Non-pigmented ciliary epithelial cell (primary cell): ENCODE measurements at regions not wholly inside any gene's neighbourhood (a gene's known extent, or its start where the extent isn't known, plus 50 kb on each side); places are given as distances from the start of the nearest gene placed in this dataset.
"Not testable (repeated sequence)": the region's sequence is repeated elsewhere in the genome, so short reads cannot be mapped to it uniquely, and the experiment has no call there.

Experiments used
- DNase-seq: peaks from one replicate; pipeline ENCODE4 v3.0.0-alpha.2; 2010; ENCODE audit warnings: low read depth

DNA sequence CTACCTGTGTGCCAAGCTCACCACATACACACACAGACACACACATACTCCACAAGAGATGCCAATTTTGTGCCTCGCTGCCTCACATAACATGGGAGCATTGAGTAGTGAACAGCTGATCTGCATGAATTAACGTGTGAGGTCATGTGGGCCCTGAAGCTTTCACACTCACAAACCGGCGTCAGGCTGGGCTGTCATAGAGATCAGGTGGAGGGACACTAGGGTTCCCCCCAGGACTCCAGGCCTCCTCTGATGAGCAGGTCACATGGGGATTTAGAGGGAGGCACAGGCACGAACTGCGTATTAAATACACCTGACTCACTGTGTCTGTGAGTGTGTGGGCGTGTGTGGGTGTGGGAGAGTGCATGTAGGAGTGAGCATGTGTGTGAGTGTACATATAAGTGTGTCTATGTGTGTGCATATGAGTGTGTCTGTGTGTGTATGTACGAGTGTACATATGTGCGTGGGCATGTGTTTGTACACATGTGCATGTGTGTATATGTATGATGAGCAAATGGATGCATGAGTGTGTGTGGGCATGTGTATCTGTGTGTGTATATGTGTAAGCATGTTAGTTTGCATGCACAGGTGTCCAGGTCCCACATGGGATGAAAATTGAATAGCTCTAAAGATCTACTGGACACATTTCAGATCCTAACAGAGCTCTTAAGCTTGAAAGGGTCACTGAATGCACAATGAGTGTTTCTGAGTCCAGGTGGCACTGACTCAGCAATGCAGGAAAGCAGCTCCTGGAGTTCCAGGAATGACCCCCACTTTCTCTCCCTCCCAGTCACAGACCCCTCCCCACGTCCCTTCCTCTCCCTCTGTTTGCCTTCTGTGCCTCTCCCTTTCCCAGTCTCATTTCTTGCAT, 336.6 kb downstream of the PREX1 start:
- no peak for DNase-seq

DNA sequence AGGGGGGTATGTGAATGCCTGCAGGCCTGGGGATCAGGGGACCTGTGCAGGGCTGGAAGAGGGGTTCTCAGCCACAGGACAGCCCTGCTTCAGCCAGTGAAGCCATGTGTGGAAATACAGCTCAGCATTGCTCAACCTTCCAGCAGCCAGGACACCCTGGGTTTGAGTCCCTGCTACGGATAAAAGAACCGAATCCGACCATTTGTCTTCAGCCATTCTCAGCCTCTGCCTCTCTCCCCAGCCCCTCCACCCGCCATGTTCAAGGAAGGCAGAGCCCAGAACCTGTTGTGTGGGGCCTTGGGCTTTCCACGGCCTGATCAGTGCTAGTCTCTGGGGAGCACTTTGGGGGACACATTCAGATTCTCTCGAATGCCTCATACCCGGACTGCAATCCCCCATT, 337.5 kb downstream of the PREX1 start:
- not testable (repeated sequence) for DNase-seq

DNA sequence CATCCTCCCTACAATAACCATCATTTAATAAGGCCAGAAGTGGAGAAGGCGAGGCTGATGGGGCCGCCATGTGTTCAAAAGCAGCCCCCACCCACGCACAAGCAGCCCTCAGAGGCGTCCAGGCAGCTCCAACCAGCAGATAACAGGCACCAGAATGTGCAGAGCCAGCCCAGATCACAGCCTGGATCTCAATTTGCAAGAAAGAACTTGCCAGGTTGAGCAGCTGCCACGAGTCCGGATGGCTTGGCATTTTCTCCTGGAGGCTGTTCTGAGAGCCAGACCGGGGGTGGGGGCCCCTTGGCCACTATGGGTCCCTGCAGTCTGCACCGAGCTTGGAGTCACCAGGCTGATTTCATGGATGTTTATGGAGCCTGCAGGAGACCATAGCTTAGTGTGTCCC, 338.1 kb downstream of the PREX1 start:
- DNase-seq, result no peak

DNA sequence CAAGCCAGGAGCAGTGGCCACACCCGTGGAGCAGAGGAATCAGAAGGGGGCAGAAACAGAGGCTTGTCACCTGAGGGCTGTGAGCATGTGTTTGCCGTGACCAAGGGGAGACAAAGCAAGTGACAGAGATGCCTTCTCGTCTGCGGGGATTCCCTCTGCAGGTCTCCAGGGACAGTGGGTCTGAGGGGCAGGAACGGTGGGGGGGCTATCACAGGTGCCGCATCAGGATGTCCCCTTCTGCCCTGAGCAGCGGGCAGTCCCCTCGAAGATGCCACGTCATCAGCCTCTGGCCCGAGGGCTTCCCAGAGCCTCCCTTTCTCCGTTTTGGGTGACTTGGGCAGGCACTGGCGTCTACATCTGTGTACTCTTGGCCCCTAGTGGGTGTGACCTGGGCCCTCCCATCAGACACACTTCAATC, 338.7 kb downstream of the PREX1 start:
- no peak for DNase-seq

DNA sequence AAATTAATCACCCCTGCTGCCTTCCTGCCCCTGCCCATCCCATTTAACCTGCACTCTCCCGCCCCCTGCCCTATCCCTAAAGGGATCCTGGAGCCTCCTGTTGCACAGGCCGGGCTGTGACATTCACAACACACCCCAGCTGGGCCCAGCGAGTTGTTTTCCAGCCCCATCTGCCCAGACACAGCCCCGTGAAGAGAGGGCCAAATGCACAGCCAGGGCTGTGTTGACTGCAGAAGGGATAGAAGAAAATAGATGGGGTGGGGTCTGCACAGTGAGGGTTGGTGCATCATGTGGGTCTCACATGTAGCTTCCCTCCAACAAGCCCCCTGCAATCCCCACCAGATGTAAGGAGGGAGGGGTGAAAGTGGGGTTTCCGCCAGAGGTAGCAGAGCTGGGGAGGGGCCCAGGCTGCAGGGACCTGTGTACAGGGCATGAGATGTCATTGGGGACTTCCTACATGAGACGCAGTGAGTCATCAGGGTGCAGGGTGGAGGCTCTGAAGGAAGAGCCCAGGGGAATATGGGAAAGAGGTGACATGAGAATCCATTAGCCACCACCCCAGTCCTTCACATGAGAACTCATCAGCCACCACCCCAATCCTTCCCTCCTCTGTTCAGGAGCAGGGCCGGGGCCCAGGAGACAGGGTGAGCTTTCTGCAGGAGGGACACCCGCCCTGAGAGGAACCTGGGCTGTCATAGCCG, 339.3 kb downstream of the PREX1 start:
- DNase-seq, result not testable (repeated sequence)

DNA sequence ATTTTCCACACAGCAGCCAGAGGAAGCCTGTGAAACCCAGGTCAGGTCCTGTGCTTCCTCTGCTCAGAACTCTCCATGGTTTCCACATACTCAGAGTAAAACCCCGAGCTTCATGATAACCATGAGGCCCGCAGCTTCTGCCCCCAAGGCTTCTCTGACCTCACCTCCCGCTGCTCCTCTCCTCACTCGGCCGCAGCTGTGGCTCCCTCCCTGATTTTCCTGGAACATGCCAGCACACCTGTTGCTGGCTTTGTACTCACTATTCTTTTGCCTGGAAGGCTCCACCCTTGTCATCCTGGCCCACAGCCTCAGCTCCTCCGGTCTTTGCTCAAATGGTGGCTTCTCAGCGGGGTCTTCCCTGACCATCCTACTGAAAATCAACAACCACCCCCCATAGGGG, 341.7 kb downstream of the PREX1 start:
- DNase-seq, result no peak

DNA sequence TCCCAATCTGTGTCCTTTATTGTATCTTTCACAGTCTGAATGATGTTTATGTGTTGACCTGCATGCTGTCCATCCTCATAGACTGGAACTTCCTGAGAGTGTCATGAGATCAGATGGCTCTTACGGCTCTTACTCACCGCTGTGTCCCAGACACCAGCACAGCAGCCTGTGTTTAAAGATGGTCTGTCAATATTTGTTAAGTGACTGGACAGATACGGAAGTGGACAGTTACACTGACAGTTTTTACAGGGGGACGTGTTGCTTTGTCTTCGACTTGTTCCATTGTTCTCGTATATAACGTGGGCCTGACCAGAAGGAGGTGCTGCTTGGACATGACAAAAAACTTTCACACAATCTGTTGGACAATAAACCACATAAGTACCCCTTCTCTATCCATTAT, 342.6 kb downstream of the PREX1 start:
- not testable (repeated sequence) for DNase-seq

DNA sequence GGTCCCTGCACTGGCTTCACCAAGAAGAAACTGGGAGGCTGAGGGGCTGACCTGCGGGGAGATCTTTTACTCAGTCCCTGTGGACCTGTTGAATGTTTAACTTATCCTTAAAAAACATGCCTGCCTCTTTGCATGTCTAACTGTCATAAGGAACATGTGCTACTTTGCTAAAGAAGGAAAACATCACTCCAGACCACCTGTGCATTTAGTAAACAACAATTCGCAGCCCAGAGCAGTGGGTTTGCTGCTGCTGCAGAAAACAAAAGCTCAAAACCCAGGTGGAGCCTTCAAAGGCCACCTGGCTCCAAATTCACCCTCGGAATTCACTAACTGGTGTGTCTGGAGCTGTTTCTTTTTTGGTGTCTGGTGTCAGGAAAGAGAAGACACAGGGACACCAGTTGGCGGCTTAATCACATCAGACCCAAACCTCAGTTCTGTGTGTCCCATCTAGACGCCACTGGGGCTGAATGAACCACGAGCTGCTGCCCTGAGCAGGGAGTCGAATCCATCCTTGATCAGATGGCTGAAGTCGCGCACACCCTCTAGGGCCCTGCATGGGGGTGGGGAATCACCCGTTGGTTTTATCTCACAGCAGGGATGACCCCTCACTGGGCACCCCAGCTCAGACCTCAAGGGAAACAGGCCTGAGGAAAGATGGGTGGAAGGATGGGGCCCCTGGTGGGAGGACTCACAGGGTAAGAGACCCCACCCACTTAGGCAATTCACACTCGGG, 344.3 kb downstream of the PREX1 start:
- DNase-seq, result no peak

DNA sequence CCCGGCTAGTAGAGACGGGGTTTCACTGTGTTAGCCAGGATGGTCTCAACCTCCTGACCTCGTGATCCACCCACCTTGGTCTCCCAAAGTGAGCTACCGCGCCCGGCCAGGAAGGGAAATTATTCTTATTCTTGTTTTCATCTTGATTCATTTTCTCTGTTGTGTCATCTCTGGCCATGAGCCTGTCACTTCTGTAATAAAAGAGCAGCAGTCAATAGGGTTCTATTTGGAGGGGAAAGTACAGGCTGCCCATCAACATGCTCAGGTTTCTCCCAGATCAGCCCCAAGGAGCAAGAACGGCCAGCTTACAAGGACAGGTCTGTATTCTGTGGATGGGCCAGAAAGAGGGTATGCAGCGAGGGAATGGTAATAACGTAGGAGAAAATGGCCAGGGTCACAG, 345.0 kb downstream of the PREX1 start:
- no peak for DNase-seq

DNA sequence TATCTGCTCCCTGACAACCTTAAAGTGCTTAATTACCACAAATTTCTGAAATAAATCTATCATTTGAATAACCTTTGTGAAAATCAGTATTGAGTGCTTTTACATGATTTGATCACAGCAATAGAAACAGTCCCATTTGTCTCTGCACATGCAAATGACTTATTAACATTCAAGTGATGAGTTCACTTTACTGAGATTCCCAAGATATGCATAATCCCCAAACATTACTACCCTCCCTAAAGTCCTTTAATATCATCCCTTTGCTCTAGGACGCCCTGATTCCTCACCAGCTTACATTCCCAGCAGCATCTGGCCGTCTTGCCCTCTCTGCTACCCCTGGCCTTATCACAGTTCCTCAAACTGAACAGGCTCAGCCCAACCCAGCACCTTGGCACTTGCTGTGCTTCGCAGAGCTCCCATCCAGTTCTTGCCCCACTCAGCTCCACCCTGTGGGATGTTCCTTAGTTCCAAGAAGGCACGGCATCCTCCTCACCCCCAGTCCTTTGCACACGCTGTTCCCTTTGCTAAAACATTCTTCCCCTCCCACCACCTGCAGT, 347.5 kb downstream of the PREX1 start:
- no peak for DNase-seq

DNA sequence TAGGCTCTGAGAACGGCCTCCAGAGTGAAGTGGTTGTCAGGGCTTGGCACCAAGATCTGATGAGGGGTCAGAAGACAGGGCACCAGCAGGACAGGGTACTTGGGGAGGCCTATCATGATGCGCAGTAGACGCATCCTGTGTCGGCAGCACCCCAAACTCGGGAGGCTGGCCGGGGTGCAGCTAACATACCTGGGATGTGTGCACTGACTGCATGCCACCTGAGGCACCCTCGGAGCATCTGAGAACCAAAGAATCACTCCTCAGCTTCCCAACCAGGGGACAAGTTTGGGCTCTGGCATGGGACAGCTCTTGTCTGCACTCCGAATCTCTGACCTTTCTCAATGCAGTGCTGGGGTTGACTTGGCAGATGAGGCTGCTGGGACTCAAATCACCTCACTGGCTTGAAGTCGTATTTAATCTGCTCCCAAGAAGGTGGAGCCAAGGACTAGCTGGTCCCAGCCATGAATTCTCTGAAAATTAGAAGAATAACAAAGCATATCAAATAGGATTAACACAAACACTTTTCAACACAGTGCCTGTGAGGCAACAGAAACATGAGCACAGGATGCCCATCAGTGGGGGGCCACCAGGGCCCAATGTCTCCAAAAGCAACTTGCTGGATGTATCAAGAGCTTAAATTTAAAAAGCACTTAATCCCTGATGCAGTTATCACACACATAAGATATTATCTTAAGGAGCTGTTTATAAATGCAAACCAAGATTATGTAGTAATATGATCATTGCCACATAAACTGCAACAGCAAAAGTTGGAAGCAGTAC, 348.8 kb downstream of the PREX1 start:
- DNase-seq, result no peak

DNA sequence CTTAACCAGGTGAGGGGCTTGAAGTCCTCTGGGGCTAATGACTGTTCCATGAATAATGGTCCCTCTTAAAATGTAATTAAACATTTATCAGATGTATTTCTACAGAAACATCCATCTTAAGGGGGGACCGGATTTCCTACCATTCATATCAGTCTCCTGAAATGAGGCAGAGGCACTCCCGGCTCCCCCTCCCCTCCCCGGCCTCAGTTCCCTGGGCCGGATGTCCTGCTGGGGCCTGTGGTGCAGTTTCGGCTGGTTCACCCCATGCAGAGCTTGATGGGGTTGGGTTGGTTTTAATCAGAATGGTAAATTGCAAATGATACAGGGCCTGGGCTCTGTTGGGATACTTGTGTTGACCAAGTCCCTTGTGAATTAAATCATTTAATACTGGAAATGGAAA, 349.4 kb downstream of the PREX1 start:
- DNase-seq, result no peak

DNA sequence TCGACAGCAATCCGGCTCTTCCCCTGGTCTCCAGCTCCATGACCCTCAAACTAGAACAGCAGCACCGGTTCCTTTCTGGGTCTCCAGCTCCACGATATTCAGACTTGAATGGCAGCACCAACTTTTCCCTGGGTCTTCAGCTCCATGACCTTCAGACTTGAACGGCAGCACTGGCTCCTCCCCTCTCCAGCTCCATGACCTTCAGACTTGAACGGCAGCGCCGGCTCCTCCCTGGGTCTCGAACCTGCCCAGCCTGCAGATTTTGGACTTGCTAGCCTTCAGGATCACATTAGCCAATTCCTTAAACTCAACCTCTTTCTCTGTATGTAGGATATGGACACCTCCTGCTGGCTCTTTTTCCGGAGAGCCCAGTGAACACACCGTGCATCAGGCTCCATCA, 350.9 kb downstream of the PREX1 start:
- no peak for DNase-seq

DNA sequence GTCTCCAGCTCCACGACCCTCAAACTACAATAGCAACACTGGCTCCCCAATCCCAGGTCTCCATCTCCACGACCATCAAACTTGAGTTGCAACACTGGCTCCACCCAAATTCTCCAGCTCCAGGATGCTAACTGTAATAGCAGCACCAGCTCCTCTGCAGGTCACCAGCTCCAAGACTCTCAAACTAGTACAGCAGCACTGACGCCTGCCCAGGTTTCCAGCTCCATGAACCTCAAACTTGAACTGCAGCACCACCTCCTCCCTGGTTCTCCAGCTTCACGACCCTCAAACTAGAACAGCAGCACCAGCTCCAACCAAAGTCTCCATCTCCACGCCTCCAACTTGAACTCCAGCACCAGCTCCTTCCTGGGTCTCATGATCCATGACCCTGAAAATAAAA, 353.8 kb downstream of the PREX1 start:
- no peak for DNase-seq

DNA sequence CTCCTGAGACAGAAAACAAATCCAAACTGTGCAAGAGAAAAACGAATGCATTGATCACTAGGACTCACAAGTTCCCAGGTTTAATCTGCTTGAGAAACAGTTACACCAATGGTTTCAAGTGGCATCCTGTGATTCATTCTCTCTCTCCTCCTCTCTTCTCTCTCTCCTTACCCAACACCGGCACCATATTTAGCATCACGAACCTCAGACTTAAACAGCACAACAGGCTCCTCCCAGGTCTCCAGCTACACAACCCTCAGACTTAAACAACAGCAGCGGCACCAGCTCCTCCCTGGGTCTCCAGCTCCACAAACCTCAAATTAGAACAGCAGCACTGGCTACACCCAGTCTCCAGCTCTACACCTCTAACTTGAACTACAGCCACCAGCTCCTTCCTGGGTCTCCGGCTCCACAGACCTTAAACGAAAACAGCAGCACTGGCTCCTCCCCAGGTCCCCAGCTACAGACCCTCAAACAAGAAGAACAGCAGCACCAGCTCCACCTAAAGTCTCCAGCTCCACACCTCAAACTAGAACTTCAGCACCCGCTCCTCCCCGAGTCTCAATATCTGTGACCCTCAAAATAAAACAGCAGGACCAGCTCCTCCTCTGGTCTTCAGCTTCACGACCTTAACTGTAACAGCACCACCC, 355.9 kb downstream of the PREX1 start:
- no peak for DNase-seq

DNA sequence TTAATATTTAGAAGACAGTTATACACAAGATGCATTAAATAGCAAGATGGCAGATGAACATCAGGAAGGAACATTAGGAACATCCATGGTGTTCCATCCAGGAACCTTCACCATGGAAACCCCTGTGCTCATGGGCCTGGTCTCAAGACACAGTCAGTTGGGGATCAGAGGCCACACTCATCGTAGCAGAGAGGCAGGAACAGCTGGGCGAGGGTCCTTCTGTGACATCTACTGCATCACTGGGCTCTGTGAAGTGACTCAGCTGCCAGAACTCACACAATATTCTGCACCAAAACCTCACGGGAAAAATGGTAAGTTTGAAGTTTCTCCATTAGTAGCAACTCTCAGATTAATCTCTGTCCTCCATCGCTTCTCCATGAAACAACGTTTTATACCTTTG, 356.6 kb downstream of the PREX1 start:
- no peak for DNase-seq

DNA sequence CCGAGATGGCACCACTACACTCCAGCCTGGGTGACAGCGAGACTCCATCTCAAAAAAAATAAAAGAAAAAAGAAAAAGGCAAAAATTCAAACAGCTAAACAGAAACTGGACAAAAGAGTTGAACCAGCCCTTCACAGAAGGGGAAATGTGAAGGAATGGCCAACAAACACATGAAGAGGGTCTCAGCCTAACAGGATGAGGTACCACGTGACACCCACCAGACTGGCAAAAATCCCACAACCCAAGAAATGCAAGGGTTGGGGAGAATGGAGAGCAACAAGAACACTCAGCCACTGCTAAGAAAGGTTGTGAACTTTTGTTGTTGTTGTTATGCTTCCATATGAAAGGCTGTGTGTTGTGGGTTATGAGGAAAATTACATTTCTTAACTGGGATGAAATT, 357.7 kb downstream of the PREX1 start:
- DNase-seq, result no peak

DNA sequence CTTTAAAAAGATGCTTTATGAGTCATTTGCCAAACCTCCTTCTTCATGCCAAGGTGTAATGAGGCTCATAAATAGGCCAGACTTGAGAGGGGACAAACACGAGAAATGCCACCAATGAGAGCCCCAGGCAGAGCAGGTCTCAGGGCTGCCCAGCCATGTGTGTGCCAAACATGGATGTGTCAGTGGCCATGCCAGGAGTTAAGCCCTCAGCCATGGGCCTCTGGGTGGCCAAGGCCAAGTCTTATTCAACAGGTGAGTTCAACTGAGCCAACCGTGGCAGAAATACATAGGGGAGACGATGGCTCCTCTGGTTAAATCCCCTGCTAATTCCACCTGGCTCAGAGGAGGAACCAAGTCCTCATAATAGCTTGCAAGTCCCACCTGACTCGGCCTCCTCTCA, 358.8 kb downstream of the PREX1 start:
- no peak for DNase-seq

DNA sequence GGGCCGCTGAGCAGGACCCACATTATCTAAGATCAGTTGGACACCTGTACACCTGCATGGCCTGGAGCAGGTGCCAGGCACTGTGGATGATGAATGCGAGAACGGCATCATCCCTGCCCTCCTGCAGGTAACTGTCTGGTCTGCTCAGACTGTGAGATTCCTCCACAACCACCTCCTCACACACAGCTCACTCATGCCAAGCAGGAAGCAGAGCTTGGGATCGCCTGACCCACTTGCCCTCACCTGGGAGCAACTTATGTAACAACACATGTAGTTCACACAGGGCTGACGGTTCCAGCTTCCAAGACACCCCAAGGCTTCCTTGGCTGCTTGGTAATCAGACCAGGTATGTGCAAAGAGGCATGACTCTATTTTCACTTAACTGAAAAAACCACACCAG, 359.2 kb downstream of the PREX1 start:
- no peak for DNase-seq

DNA sequence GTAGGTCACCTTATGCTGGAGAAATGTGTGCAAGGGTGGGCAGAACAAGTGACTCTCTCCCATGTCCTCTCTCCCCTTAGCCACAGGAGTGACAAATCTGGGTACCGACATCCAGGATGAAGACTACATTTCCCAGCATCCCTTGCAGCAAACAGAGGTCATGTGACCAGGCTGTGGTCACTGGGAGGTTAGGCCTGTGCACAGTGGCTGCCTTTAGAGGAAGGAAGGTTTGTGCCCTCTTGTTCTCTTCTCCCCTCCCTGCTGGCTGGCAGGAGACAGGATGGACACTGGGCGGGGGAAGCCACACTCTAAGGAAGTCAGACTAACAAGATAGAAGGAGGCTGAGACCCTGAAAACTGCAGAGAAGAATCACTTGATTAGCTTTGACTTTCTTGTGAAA, 360.2 kb downstream of the PREX1 start:
- DNase-seq, result no peak

DNA sequence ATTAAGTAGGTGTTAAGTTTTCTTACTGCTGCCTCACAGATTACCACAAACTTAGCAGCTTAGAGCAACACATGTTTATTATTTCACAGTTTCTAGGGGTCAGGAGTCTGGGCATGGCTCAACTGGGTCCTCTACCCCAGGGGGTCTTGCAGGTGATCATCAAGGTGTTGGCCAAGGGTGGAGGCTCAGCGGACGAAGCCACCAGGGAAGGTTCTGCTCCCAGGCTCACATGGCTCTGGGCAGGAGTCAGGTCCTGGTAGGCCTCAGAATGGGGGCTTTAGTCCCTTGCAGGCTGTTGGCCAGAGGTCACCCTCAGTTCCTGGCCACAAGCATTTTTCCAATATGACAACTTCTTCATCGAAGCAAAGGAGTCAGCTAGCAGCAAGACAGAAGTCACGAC, 362.5 kb downstream of the PREX1 start:
- no peak for DNase-seq
